ENCODE measurements at regions not wholly inside any gene's neighbourhood (a gene's known extent, or its start where the extent isn't known, plus 50 kb on each side); places are given as distances from the start of the nearest gene placed in this dataset.

GRCh38 chr11:119985551-119985950 is 152.4 kb downstream of the TRIM29 start:
- TF ChIP-seq, protein P1, sequence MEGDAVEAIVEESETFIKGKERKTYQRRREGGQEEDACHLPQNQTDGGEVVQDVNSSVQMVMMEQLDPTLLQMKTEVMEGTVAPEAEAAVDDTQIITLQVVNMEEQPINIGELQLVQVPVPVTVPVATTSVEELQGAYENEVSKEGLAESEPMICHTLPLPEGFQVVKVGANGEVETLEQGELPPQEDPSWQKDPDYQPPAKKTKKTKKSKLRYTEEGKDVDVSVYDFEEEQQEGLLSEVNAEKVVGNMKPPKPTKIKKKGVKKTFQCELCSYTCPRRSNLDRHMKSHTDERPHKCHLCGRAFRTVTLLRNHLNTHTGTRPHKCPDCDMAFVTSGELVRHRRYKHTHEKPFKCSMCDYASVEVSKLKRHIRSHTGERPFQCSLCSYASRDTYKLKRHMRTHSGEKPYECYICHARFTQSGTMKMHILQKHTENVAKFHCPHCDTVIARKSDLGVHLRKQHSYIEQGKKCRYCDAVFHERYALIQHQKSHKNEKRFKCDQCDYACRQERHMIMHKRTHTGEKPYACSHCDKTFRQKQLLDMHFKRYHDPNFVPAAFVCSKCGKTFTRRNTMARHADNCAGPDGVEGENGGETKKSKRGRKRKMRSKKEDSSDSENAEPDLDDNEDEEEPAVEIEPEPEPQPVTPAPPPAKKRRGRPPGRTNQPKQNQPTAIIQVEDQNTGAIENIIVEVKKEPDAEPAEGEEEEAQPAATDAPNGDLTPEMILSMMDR (IDR thresholded peaks at IDR 0.05; ENCODE audit: low read length), result no peak
- no peak for TF ChIP-seq EZH2 (IDR thresholded peaks at IDR 0.05; ENCODE audit: borderline replicate concordance, low read length)

Data from OCI-LY1 (cell line).